ENCODE measurements at regions not wholly inside any gene's neighbourhood (a gene's known extent, or its start where the extent isn't known, plus 50 kb on each side); places are given as distances from the start of the nearest gene placed in this dataset.

- no peak for TF ChIP-seq POLR2AphosphoS5 (IDR thresholded peaks at IDR 0.05)
- no peak for TF ChIP-seq CTCF (IDR thresholded peaks at IDR 0.05)
Measured at GRCh38 chr3:72595376-72595775, 252.9 kb downstream of the SHQ1 start.

All from esophagus muscularis mucosa (tissue), 3 donors.